C1 segment of cervical spinal cord (tissue), 14 donors: ENCODE measurements at regions not wholly inside any gene's neighbourhood (a gene's known extent, or its start where the extent isn't known, plus 50 kb on each side); places are given as distances from the start of the nearest gene placed in this dataset.

ENCODE experiments used
- DNase-seq, 14 donors: peaks; one replicate each; lab custom pipeline; 2025; lab: John Stamatoyannopoulos, UW

GRCh38 chr2:207477896-207478295 lies 51.9 kb upstream of the CREB1 start:
- DNase-seq, result no peak

- no peak for DNase-seq
Measured at GRCh38 chr2:207478572-207478971, 51.2 kb upstream of the CREB1 start.

GRCh38 chr2:207479198-207479785 lies 50.5 kb upstream of the CREB1 start:
- DNase-seq, result no peak
